Cardiac muscle cell (in vitro differentiated cells and primary cell): ENCODE measurements at regions not wholly inside any gene's neighbourhood (a gene's known extent, or its start where the extent isn't known, plus 50 kb on each side); places are given as distances from the start of the nearest gene placed in this dataset.
A peak's percentile ranks its signal among the peaks of the same experiment; 100 is the strongest.

ENCODE experiments used
- DNase-seq, 2 donors: peaks; one replicate each; pipeline versions ENCODE4 v3.0.0 to v3.0.0-alpha.2; 2010 to 2017; ENCODE audit warnings: low read depth in 1 of 2, low spot score in 1 of 2
- H3K27ac ChIP-seq: fragments of 200-600 bp; sonication (generic); 2 replicates; pipeline ENCODE4 v1.5.1; 2016
- H3K27me3 ChIP-seq: fragments of 200-600 bp; sonication (generic); 2 replicates; pipeline ENCODE4 v1.6.0; 2016; ENCODE audit warnings: control low read depth
- H3K36me3 ChIP-seq: fragments of 200-600 bp; sonication (generic); 2 replicates; pipeline ENCODE4 v1.5.1; 2016; ENCODE audit warnings: control low read depth
- H3K4me1 ChIP-seq: fragments of 200-600 bp; sonication (generic); 2 replicates; pipeline ENCODE4 v1.8.1; 2017; ENCODE audit warnings: low read depth, mild to moderate bottlenecking, mixed run types
- H3K4me3 ChIP-seq: fragments of 200-600 bp; sonication (generic); 2 replicates; pipeline ENCODE4 v1.5.1; 2016; ENCODE audit warnings: mild to moderate bottlenecking
- H3K9me3 ChIP-seq: fragments of 200-600 bp; sonication (generic); 2 replicates; pipeline ENCODE4 v1.5.1; 2017; ENCODE audit warnings: low read depth, mild to moderate bottlenecking, control low read depth
- CTCF ChIP-seq: IDR thresholded peaks from 2 replicates; pipeline ENCODE4 v1.5.1; 2012; ENCODE audit warnings: low read depth, mild to moderate bottlenecking, low read length

GRCh38 chr6:26216886-26217713 lies 129.9 kb downstream of the HFE start:
- Histone ChIP-seq H3K4me1 (peaks cover 6% of the 10 kb centered on the region), H3K9me3 (no peaks in the 10 kb centered on the region), H3K4me3 (peak overlapping the region; percentile 69), H3K27me3 (no peaks in the 10 kb centered on the region), H3K36me3 (no peaks in the 10 kb centered on the region), H3K27ac (peak overlapping the region; percentile 97)
- peak; percentile 43 for TF ChIP-seq CTCF
- peak; percentile 88 to 93 for DNase-seq

GRCh38 chr6:26217714-26218075 lies 130.5 kb downstream of the HFE start:
- peak overlapping the region; percentile 97 for H3K27ac ChIP-seq
- no peaks in the 10 kb centered on the region for H3K36me3 ChIP-seq
- TF ChIP-seq CTCF, result no peak
- no peaks in the 10 kb centered on the region for H3K9me3 ChIP-seq
- no peaks in the 10 kb centered on the region for H3K27me3 ChIP-seq
- H3K4me3 ChIP-seq, result peak overlapping the region; percentile 69
- peaks cover 12% of the 10 kb centered on the region for H3K4me1 ChIP-seq
- DNase-seq, result peak in 1 of 2 donors; percentile 30

- no peaks in the 10 kb centered on the region for H3K36me3 ChIP-seq
- H3K27me3 ChIP-seq, result no peaks in the 10 kb centered on the region
- H3K27ac ChIP-seq, result no peak overlapping the region
- DNase-seq, result no peak
- H3K9me3 ChIP-seq, result no peaks in the 10 kb centered on the region
- no peak overlapping the region for H3K4me3 ChIP-seq
- H3K4me1 ChIP-seq, result peaks cover 15% of the 10 kb centered on the region
- no peak for TF ChIP-seq CTCF
Measured at GRCh38 chr6:26218824-26219223, 131.6 kb downstream of the HFE start.

GRCh38 chr6:26220145-26220970 lies 133.1 kb downstream of the HFE start:
- DNase-seq, result no peak
- no peak for TF ChIP-seq CTCF
- Histone ChIP-seq H3K4me3 (no peak overlapping the region), H3K36me3 (no peaks in the 10 kb centered on the region), H3K27me3 (no peaks in the 10 kb centered on the region), H3K27ac (no peak overlapping the region), H3K9me3 (no peaks in the 10 kb centered on the region), H3K4me1 (peaks cover 11% of the 10 kb centered on the region)

GRCh38 chr6:26221186-26221585 lies 134.0 kb downstream of the HFE start:
- no peaks in the 10 kb centered on the region for H3K9me3 ChIP-seq
- no peaks in the 10 kb centered on the region for H3K36me3 ChIP-seq
- no peak overlapping the region for H3K4me3 ChIP-seq
- DNase-seq, result no peak
- H3K27me3 ChIP-seq, result no peaks in the 10 kb centered on the region
- peaks cover 19% of the 10 kb centered on the region for H3K4me1 ChIP-seq
- no peak for TF ChIP-seq CTCF
- H3K27ac ChIP-seq, result no peak overlapping the region
